ENCODE measurements at regions not wholly inside any gene's neighbourhood (a gene's known extent, or its start where the extent isn't known, plus 50 kb on each side); places are given as distances from the start of the nearest gene placed in this dataset.

DNA sequence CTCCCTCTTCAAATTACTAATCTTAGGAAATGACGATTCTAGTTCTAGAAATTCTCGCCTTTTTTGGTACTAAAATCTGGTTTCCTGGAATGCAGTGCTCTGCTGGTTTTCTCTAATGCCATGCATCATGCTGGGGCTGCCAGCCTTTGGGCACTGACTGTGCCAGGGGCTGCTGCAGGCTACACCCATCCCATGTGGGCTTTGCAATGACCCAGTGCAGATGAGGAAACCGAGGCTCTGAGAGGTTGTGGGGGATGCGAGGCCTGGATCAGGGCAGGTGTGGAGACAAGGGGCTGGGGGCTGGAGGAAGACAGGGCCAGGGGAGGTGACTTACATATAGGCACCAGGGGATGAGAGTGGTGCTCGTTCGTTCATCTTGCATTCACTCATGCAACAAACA is 95.3 kb downstream of the HMX1 start:
- no peak overlapping the region for H3K27ac ChIP-seq
- TF ChIP-seq, protein P1, sequence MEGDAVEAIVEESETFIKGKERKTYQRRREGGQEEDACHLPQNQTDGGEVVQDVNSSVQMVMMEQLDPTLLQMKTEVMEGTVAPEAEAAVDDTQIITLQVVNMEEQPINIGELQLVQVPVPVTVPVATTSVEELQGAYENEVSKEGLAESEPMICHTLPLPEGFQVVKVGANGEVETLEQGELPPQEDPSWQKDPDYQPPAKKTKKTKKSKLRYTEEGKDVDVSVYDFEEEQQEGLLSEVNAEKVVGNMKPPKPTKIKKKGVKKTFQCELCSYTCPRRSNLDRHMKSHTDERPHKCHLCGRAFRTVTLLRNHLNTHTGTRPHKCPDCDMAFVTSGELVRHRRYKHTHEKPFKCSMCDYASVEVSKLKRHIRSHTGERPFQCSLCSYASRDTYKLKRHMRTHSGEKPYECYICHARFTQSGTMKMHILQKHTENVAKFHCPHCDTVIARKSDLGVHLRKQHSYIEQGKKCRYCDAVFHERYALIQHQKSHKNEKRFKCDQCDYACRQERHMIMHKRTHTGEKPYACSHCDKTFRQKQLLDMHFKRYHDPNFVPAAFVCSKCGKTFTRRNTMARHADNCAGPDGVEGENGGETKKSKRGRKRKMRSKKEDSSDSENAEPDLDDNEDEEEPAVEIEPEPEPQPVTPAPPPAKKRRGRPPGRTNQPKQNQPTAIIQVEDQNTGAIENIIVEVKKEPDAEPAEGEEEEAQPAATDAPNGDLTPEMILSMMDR (conservative IDR thresholded peaks at IDR 0.05; ENCODE audit: low read depth) = no peak
- ChIA-PET CTCF (no interaction called here), POLR2A (ENCODE audit: low non-redundant PET) (no interaction called here)
- no peak for DNase-seq (ENCODE audit: low spot score)

DNA sequence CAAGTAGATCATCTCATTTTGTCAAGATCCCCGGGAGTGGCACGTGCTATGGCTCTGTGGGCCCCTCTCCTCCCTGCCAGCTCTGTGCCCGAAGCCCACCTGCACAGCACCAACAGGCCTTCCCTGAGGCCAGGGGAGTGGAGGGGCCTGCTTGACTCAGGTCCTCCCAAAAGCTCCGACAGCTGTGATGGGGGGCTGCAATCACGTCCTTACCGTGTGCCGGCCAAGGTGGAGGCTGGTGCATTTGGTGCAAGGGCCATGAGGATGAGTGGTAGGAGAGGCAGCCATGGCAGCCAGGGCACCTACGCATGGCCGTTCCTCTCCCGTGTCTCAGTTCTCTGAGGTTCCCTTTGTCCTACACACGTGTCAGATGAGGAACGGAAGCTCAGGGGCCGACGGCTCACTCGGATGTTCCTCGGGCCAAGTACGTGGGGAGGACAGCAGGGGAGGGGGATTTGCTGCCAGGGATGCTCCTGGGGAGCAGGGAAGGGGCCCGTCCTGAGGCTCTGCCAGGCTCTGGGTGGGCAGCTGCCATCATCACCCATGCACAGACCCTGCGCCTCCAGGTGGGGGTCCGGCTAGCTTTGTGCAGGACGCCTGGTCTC is 95.8 kb downstream of the HMX1 start:
- ChIA-PET POLR2A (ENCODE audit: low non-redundant PET) (no interaction called here), CTCF (interaction anchor here (0.7 kb wide), 1 partner anchor 124 kb away, joined by 3 read pairs; no protein-coding TSS in a partner anchor)
- no peak overlapping the region for H3K27ac ChIP-seq
- no peak for DNase-seq (ENCODE audit: low spot score)
- TF ChIP-seq, protein P1 (conservative IDR thresholded peaks at IDR 0.05; ENCODE audit: low read depth) = no peak

DNA sequence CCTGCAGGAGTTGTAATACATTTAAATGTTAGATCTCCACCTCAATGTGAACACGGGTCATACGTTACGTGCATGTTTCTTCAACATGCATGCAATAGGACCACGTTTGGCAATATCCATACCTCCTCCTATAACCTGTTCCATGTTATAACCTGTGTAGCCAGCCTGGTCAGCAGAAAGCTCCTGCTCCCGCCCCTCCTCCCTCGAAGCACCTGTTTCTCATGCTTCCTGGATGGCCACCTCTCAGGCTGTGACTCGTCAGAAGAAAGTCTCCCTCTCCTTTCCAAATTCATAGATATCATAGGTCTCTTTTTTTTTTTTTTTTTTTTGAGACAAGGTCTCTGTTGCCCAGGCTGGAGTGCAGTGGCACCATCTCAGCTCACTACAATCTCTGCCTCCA is 96.5 kb downstream of the HMX1 start:
- CTCF ChIA-PET = interaction anchor here (0.7 kb wide), 1 partner anchor 125 kb away, joined by 3 read pairs; no protein-coding TSS in a partner anchor

DNA sequence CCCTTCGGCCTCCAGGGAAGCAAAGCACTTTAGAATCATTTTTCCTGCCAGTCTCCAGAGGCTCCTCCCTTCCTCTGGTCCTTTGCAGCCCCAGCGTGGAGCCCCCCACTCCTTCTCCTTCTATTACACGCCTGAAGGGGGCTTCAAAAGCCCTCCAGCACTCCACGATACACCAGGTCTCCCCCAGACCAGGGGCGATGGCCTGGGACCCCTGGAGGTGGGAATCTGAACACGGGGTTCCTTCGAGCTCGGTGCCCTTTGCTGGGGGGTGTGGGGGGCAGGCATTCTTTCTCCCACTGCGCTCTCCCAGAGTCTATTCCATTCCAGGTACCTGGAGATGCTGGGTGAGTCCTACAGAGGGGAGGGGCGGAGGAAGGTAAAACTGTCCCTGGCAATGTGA is 97.6 kb downstream of the HMX1 start:
- ChIA-PET POLR2A (ENCODE audit: low non-redundant PET) (no interaction called here), CTCF (no interaction called here)
- TF ChIP-seq, protein P1 (conservative IDR thresholded peaks at IDR 0.05; ENCODE audit: low read depth) = no peak
- H3K27ac ChIP-seq = no peak overlapping the region
- no peak for DNase-seq (ENCODE audit: low spot score)

More for the DNA sequence above, 96.5 kb downstream of the HMX1 start:
- DNase-seq (ENCODE audit: low spot score) = no peak
- POLR2A ChIA-PET (ENCODE audit: low non-redundant PET) = no interaction called here
- TF ChIP-seq, protein P1 (conservative IDR thresholded peaks at IDR 0.05; ENCODE audit: low read depth) = no peak
- H3K27ac ChIP-seq = no peak overlapping the region

DNA sequence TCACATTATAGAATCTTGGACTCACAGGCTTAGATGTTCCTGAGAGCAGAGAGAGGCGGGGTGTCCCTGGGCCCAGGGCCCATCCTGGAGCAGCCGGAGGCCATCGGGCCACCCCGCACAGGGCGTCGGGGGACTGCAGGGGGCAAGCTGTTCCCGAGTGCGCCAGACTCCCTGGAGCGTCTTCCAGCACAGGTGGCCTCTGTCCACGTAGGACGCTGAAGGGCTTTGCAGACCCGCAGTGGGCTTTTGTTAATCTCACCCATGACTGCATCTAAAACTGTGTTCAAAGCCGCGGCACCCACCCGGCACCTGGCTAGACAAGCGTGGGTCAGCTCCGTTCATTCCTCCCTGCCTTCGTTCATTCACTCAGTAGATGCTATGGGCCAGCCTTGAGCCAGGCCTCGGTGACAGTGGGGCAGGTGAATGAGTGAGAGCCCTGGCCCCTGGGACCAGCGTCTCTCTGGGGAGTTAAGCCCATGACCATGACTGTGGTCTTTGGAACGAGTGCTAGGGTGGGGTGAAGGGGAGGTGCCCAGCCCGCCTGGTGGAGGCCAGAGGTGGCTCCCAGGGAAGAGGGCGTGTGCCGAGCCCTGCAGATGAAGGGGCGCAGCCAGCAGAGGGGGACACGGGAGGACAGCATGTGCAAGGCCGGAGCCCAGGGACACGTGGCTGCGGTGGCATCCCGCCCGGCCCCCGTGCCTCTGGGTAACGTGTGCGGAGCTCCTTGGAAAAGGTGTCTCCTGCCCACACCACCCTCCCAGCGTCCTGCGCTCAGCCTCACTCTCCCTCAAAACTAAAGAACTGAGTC is 98.3 kb downstream of the HMX1 start:
- ChIA-PET CTCF (no interaction called here), POLR2A (ENCODE audit: low non-redundant PET) (no interaction called here)
- TF ChIP-seq, protein P1 (conservative IDR thresholded peaks at IDR 0.05; ENCODE audit: low read depth) = no peak
- H3K27ac ChIP-seq = no peak overlapping the region
- no peak for DNase-seq (ENCODE audit: low spot score)

DNA sequence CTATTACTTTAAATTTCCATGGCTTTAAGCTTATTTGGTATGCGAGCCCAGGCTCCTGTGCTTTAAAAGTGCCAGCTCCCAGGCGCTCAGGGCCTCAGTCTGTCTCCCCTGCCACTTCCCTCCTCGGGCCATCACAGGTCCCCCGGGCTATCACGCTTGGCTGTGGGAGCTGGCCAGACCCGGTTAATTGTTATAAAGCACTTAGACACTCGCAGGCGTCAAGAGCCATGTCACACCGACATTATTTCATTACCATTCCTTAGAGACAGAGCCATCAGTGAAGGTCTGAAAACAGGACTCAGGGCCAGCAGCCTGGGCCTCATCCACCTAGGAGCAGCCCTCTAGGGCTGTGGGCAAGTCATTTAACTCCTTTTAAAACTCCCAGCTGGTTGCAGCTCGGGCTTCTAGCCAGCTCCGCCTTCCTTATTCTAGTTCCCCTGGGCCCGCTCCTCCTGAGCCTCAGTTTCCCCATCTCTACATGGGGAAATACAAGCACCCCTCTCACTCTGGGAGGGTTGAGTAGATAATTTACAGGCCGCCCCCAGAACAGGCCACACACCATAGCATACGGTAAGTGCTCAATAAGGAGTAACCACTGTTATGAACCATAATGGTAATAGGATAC is 99.0 kb downstream of the HMX1 start:
- H3K27ac ChIP-seq = no peak overlapping the region
- ChIA-PET CTCF (no interaction called here), POLR2A (ENCODE audit: low non-redundant PET) (interaction anchor here (0.6 kb wide), 1 partner anchor 123 kb away, joined by 3 read pairs; no protein-coding TSS in a partner anchor)
- TF ChIP-seq, protein P1 (conservative IDR thresholded peaks at IDR 0.05; ENCODE audit: low read depth) = no peak
- no peak for DNase-seq (ENCODE audit: low spot score)

Data from RWPE1 (cell line).